ENCODE measurements at regions not wholly inside any gene's neighbourhood (a gene's known extent, or its start where the extent isn't known, plus 50 kb on each side); places are given as distances from the start of the nearest gene placed in this dataset.

DNA sequence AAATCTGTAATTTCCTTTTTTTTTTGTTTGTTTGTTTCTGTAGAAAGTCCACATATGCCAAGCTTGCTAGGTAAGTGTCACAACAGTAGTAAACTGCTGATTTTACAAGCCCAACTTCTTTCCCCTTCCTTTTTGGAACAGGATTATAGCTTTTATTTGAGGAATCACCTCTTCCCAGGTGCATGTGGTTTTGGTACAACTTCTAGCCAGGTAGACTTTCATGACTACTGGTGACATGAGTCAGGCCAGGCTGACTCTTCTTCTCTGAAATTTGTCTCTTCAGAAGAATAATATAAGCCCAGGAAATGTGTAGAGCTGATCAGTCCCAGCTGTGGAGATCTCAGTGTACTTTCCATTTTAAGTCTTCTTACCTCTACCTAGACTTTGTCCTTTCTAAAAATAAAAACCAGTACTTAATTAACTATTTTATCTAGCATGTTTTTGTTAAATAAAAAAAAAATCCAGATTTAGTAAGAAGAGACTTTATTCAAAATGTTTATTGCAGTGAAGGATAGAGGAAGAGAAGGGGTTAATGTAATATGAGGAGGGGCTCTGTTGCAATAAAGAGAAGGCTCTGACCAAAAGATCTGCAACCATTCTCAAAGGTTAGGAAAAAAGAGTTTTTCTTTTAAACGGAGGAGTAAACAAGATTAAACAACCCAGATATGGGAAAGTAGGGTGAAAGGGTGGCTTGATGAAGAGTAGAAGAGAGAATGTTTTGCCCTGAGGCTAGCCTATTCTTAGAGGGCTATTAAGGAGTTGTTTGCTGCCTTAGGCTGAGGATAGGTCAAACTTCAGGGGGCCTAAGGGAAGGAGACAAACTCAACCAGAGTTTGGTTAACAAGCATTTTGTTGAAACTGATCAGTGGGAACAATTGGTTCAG lies 664.2 kb downstream of the SORCS1 start:
- no peak overlapping the region for H3K4me2 ChIP-seq (replicated peaks; ENCODE audit: low read depth, low read length, poor library complexity, severe bottlenecking)
- H4K20me1 ChIP-seq (ENCODE audit: control insufficient read depth, insufficient read depth, low read length, poor library complexity, severe bottlenecking) = no peaks in the 10 kb centered on the region
- H3K27me3 Mint-ChIP-seq = no peaks in the 10 kb centered on the region
- no peak overlapping the region for H3K4me3 Mint-ChIP-seq
- ChIA-PET CTCF (no interaction called here), POLR2A (no interaction called here)
- DNase-seq = no peak
- H3K27me3 ChIP-seq (replicated peaks in 1 of 4; ENCODE audit: control extremely low read depth in 1 of 4, control insufficient read depth in 3 of 4, insufficient read depth in 4 of 4, low read length in 3 of 4) = no peaks in the 10 kb centered on the region
- no peaks in the 10 kb centered on the region for H3K4me1 Mint-ChIP-seq
- peaks cover 6% of the 10 kb centered on the region for H3K9me3 Mint-ChIP-seq (ENCODE audit: insufficient read depth)
- no peaks in the 10 kb centered on the region for H3K4me1 ChIP-seq (ENCODE audit: control insufficient read depth in 2 of 2, insufficient read depth in 2 of 2, low read length in 2 of 2)
- H3K27ac Mint-ChIP-seq = no peak overlapping the region
- H3K27ac ChIP-seq (ENCODE audit: low read length in 2 of 2) = no peak overlapping the region
- WGBS (ENCODE audit: insufficient coverage) = 29% methylated on average over 1 of the region's 1 CpG
- peaks cover 0 to 4% (median 0%) of the 10 kb centered on the region in 3 donors for H3K9me3 ChIP-seq (ENCODE audit: control extremely low read depth in 1 of 3, control insufficient read depth in 2 of 3, insufficient read depth in 1 of 3, low read length in 2 of 3)
- intact Hi-C loops (cut with micrococcal nuclease) = no loop called here
- no peak for TF ChIP-seq EZH2 (IDR thresholded peaks at IDR 0.05; ENCODE audit: borderline replicate concordance, insufficient read depth, low read depth, low read length, poor library complexity, severe bottlenecking)
- TF ChIP-seq, protein P1, sequence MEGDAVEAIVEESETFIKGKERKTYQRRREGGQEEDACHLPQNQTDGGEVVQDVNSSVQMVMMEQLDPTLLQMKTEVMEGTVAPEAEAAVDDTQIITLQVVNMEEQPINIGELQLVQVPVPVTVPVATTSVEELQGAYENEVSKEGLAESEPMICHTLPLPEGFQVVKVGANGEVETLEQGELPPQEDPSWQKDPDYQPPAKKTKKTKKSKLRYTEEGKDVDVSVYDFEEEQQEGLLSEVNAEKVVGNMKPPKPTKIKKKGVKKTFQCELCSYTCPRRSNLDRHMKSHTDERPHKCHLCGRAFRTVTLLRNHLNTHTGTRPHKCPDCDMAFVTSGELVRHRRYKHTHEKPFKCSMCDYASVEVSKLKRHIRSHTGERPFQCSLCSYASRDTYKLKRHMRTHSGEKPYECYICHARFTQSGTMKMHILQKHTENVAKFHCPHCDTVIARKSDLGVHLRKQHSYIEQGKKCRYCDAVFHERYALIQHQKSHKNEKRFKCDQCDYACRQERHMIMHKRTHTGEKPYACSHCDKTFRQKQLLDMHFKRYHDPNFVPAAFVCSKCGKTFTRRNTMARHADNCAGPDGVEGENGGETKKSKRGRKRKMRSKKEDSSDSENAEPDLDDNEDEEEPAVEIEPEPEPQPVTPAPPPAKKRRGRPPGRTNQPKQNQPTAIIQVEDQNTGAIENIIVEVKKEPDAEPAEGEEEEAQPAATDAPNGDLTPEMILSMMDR (IDR thresholded peaks at IDR 0.05) = no peak
- no peak for ATAC-seq (ENCODE audit: low read depth)
- no peak overlapping the region for H3K4me3 ChIP-seq (ENCODE audit: control extremely low read depth in 1 of 5, extremely low read depth in 1 of 5, insufficient read depth in 1 of 5, low read depth in 2 of 5, low read length in 4 of 5)
- no peaks in the 10 kb centered on the region for H3K36me3 ChIP-seq (replicated peaks in 1 of 2; ENCODE audit: control extremely low read depth in 1 of 2, control insufficient read depth in 1 of 2, extremely low read depth in 1 of 2, insufficient read depth in 2 of 2, low read length in 1 of 2)
- no peak overlapping the region for H2AFZ ChIP-seq (ENCODE audit: insufficient read depth, low read depth, low read length, poor library complexity, severe bottlenecking)
- no peak overlapping the region for H3K9ac ChIP-seq (ENCODE audit: low read length)
- no peaks in the 10 kb centered on the region for H3K79me2 ChIP-seq (ENCODE audit: control insufficient read depth, insufficient read depth, low read length)

DNA sequence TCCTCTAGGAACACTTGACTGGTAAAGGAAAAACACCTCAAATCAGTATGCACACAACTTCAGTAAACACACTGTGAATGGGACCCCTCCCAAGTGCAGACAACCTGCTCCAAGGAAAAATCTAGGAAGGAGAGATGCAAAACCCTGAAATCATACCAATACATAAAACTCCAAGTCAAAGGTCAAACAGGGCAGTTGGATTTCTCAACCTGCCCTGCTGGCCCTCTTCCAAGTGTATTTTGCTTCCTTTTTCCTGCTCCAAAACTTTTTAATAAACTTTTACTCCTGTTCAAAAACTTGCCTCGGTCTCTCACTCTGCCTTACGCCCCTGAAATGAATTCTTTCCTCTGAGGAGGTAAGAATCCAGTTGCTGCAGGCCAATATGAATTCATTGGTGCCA lies 665.1 kb downstream of the SORCS1 start:
- Mint-ChIP-seq H3K4me1 (no peaks in the 10 kb centered on the region), H3K27ac (no peak overlapping the region), H3K4me3 (no peak overlapping the region), H3K27me3 (no peaks in the 10 kb centered on the region), H3K9me3 (ENCODE audit: insufficient read depth) (peaks cover 4% of the 10 kb centered on the region)
- no peaks in the 10 kb centered on the region for H4K20me1 ChIP-seq (ENCODE audit: control insufficient read depth, insufficient read depth, low read length, poor library complexity, severe bottlenecking)
- no peak overlapping the region for H3K4me2 ChIP-seq (replicated peaks; ENCODE audit: low read depth, low read length, poor library complexity, severe bottlenecking)
- H3K9me3 ChIP-seq (ENCODE audit: control extremely low read depth in 1 of 3, control insufficient read depth in 2 of 3, insufficient read depth in 1 of 3, low read length in 2 of 3) = no peaks in the 10 kb centered on the region
- ChIA-PET CTCF (no interaction called here), POLR2A (no interaction called here)
- H3K79me2 ChIP-seq (ENCODE audit: control insufficient read depth, insufficient read depth, low read length) = no peaks in the 10 kb centered on the region
- no peaks in the 10 kb centered on the region for H3K36me3 ChIP-seq (replicated peaks in 1 of 2; ENCODE audit: control extremely low read depth in 1 of 2, control insufficient read depth in 1 of 2, extremely low read depth in 1 of 2, insufficient read depth in 2 of 2, low read length in 1 of 2)
- intact Hi-C loops (cut with micrococcal nuclease) = no loop called here
- no peak overlapping the region for H3K27ac ChIP-seq (ENCODE audit: low read length in 2 of 2)
- H3K9ac ChIP-seq (ENCODE audit: low read length) = no peak overlapping the region
- no peak overlapping the region for H2AFZ ChIP-seq (ENCODE audit: insufficient read depth, low read depth, low read length, poor library complexity, severe bottlenecking)
- DNase-seq = no peak
- no peak for ATAC-seq (ENCODE audit: low read depth)
- H3K27me3 ChIP-seq (replicated peaks in 1 of 4; ENCODE audit: control extremely low read depth in 1 of 4, control insufficient read depth in 3 of 4, insufficient read depth in 4 of 4, low read length in 3 of 4) = no peaks in the 10 kb centered on the region
- TF ChIP-seq, protein P1 (IDR thresholded peaks at IDR 0.05) = no peak
- TF ChIP-seq EZH2 (IDR thresholded peaks at IDR 0.05; ENCODE audit: borderline replicate concordance, insufficient read depth, low read depth, low read length, poor library complexity, severe bottlenecking) = no peak
- WGBS (ENCODE audit: insufficient coverage) = 100% methylated on average over 1 of the region's 2 CpGs
- no peaks in the 10 kb centered on the region for H3K4me1 ChIP-seq (ENCODE audit: control insufficient read depth in 2 of 2, insufficient read depth in 2 of 2, low read length in 2 of 2)
- no peak overlapping the region for H3K4me3 ChIP-seq (ENCODE audit: control extremely low read depth in 1 of 5, extremely low read depth in 1 of 5, insufficient read depth in 1 of 5, low read depth in 2 of 5, low read length in 4 of 5)

Data from B cell (primary cell).